ENCODE measurements at regions not wholly inside any gene's neighbourhood (a gene's known extent, or its start where the extent isn't known, plus 50 kb on each side); places are given as distances from the start of the nearest gene placed in this dataset.

- ChIA-PET CTCF (interaction anchor here (3.8 kb wide), 1 partner anchor 444 kb away, joined by 37 read pairs; no protein-coding TSS in a partner anchor), POLR2A (no interaction called here)
- H3K27me3 ChIP-seq (ENCODE audit: control insufficient read depth in 2 of 2, insufficient read depth in 2 of 2, low read length in 2 of 2): no peaks in the 10 kb centered on the region
- H4K20me1 ChIP-seq (replicated peaks; ENCODE audit: control insufficient read depth, extremely low read depth, insufficient read depth, low read length): no peaks in the 10 kb centered on the region
- no peaks in the 10 kb centered on the region for H3K79me2 ChIP-seq (ENCODE audit: control insufficient read depth, insufficient read depth, low read length)
- no peak overlapping the region for H3K27ac ChIP-seq (ENCODE audit: insufficient read depth, low read depth, low read length)
- FAIRE-seq (no peak), DNase-seq (ENCODE audit: low read depth, low spot score) (no peak)
- no TSS peak for BruUV-seq (replicated peaks)
- H3K9me1 ChIP-seq (replicated peaks; ENCODE audit: control insufficient read depth, extremely low read depth, insufficient read depth, low read length): no peaks in the 10 kb centered on the region
- no peak overlapping the region for H2AFZ ChIP-seq (ENCODE audit: low read depth, low read length)
- intact Hi-C loops (cut with micrococcal nuclease): no loop called here
- no peak overlapping the region for H3K4me3 ChIP-seq (replicated peaks in 1 of 3; ENCODE audit: insufficient read depth in 1 of 3, low read depth in 1 of 3, low read length in 3 of 3)
- H3K9ac ChIP-seq (replicated peaks; ENCODE audit: extremely low read depth, insufficient read depth, low read length): no peak overlapping the region
- no peak overlapping the region for H3K4me2 ChIP-seq (ENCODE audit: insufficient read depth, low read length)
- H3K4me1 ChIP-seq (ENCODE audit: control insufficient read depth, extremely low read depth, insufficient read depth, low read length): peaks cover 7% of the 10 kb centered on the region
- dilution Hi-C loops (cut with MboI; ENCODE audit: extremely low pct_ligation_motif_present, low sequenced_read_pairs): no loop called here
- no peaks in the 10 kb centered on the region for H3K36me3 ChIP-seq (ENCODE audit: control insufficient read depth in 2 of 2, extremely low read depth in 1 of 2, insufficient read depth in 2 of 2, low read length in 2 of 2)
- no peak for TF ChIP-seq POLR2AphosphoS5 (IDR thresholded peaks at IDR 0.05; ENCODE audit: insufficient read depth, low read depth, low read length)
- TF ChIP-seq GATA2 (IDR thresholded peaks at IDR 0.05; ENCODE audit: insufficient read depth, insufficient read length, low read depth, low read length): no peak
- no peak for TF ChIP-seq CTCF (IDR thresholded peaks at IDR 0.05; ENCODE audit: extremely low read depth in 1 of 2, insufficient read depth in 1 of 2, low read depth in 1 of 2, low read length in 2 of 2)
- no peak for TF ChIP-seq POLR2A (IDR thresholded peaks at IDR 0.05; ENCODE audit: low read depth, low read length)
- TF ChIP-seq EZH2 (IDR thresholded peaks at IDR 0.05; ENCODE audit: borderline replicate concordance, low read depth, low read length, severe bottlenecking): no peak
- TF ChIP-seq, protein P1, sequence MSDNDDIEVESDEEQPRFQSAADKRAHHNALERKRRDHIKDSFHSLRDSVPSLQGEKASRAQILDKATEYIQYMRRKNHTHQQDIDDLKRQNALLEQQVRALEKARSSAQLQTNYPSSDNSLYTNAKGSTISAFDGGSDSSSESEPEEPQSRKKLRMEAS (IDR thresholded peaks at IDR 0.05; ENCODE audit: insufficient read depth, insufficient read length): no peak
- no peak for TF ChIP-seq FOS (IDR thresholded peaks at IDR 0.05; ENCODE audit: borderline replicate concordance, insufficient read depth, low read length)
- H3K9me3 ChIP-seq (replicated peaks; ENCODE audit: control insufficient read depth, insufficient read depth, low read length): no peaks in the 10 kb centered on the region
These were observed 181.8 kb downstream of the SYK start for GRCh38 chr9:90983394-90983793.
